ENCODE measurements at regions not wholly inside any gene's neighbourhood (a gene's known extent, or its start where the extent isn't known, plus 50 kb on each side); places are given as distances from the start of the nearest gene placed in this dataset.

DNA sequence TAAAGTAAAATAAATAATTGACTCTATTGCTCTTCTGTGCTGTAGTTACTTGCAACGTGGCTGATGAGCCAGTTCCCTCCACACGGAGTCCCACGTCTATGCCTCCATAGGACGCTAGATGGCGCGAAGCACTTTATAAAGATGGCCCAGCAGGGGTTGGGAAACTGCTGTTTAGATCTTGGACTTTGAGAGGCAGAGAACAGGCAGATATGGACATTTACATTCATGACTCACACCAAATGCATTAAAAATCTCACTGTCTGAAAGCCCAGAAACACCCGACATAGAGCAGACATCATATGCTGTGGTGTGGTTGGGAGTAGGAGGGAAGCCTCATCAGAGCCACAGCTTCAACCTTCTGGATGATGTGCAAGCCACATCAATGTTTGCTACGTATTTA is 643.1 kb upstream of the ARGLU1 start:
- no peaks in the 10 kb centered on the region for H3K4me1 Mint-ChIP-seq (ENCODE audit: low read depth)
- no peaks in the 10 kb centered on the region for H3K9me3 Mint-ChIP-seq
- no peak overlapping the region for H3K27ac Mint-ChIP-seq
- H3K4me3 Mint-ChIP-seq: no peak overlapping the region
- no peaks in the 10 kb centered on the region for H3K36me3 Mint-ChIP-seq (ENCODE audit: low read depth)
- no peaks in the 10 kb centered on the region for H3K27me3 Mint-ChIP-seq (ENCODE audit: low read depth)

DNA sequence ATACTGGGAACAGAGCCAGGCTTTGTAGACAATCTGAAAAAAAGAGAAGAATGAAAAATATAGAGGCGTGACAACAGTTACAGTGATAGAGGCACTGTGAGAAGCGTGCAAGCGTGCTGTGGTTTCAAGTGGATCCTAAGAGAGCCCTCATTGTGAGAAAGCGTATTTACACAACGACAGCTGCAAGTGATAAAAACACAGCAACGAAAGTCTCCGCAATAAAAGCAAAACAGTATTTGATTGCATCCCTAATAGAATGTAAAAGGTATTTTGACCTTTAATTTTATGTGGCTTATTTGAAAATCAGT is 642.7 kb upstream of the ARGLU1 start:
- no peaks in the 10 kb centered on the region for H3K36me3 Mint-ChIP-seq (ENCODE audit: low read depth)
- H3K4me3 Mint-ChIP-seq: no peak overlapping the region
- no peaks in the 10 kb centered on the region for H3K9me3 Mint-ChIP-seq
- no peaks in the 10 kb centered on the region for H3K4me1 Mint-ChIP-seq (ENCODE audit: low read depth)
- no peaks in the 10 kb centered on the region for H3K27me3 Mint-ChIP-seq (ENCODE audit: low read depth)
- no peak overlapping the region for H3K27ac Mint-ChIP-seq

DNA sequence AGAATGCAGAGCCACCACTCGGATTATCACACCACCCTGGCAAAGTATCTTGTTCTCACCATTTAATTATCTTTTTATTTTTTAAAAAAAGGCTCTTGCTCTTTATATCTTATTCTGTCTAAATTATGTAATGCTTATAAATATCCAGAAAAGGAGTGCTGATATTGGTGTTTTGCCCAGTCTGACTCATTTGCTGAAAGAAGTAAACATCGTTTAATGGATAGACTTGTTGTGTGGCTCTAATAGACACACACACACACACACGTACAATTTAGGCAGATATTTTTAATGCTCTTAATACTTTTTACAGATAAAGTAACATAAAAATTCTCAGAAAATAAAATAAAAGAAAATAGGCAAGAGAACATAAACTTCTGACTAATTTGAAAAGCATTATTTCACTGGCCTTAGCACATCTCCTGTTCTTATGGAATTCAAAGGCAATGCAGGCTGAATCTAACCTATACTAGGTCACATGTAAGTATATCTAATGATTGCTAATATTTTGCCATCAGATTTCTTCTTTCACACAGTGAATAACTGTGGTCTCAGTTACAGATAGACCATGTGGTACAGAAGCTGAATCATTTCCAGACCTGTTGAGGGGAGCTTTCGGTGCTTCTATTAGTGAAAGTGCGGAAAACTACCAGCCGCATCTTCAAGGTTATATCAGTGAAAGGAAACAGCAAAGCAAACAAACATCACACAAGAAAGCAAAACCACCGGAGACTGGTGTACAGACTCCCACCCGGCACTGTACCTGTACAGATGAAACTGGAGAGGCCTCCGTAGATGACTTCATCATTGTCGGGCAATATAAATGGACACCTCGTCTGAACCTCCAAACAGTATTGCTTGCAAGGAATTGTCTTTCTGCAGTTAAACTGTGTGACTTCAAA is 642.1 kb upstream of the ARGLU1 start:
- no peaks in the 10 kb centered on the region for H3K9me3 Mint-ChIP-seq
- H3K27me3 Mint-ChIP-seq (ENCODE audit: low read depth): no peaks in the 10 kb centered on the region
- H3K4me3 Mint-ChIP-seq: no peak overlapping the region
- no peak overlapping the region for H3K27ac Mint-ChIP-seq
- H3K36me3 Mint-ChIP-seq (ENCODE audit: low read depth): no peaks in the 10 kb centered on the region
- H3K4me1 Mint-ChIP-seq (ENCODE audit: low read depth): peaks cover 3% of the 10 kb centered on the region

DNA sequence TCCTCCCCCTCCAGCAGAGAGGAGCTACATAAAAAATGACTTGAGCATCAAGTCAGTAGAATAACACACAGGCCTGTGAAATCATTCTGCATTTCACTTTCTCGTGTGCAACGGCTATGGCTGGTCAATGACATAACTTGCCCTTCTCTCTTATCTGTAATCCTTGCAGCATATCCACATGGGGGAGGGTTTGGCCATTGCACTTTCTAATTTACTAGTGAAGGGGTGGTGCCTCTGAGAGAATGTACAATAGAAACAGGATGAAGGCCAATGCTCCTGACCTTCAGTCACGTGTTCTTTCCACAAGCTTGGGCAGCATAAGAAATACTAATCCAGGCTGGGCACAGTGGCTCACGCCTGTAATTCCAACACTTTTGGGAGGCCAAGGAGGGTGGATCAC is 641.0 kb upstream of the ARGLU1 start:
- H3K4me3 Mint-ChIP-seq: no peak overlapping the region
- no peaks in the 10 kb centered on the region for H3K9me3 Mint-ChIP-seq
- no peaks in the 10 kb centered on the region for H3K36me3 Mint-ChIP-seq (ENCODE audit: low read depth)
- peaks cover 3% of the 10 kb centered on the region for H3K4me1 Mint-ChIP-seq (ENCODE audit: low read depth)
- H3K27ac Mint-ChIP-seq: no peak overlapping the region
- H3K27me3 Mint-ChIP-seq (ENCODE audit: low read depth): no peaks in the 10 kb centered on the region

DNA sequence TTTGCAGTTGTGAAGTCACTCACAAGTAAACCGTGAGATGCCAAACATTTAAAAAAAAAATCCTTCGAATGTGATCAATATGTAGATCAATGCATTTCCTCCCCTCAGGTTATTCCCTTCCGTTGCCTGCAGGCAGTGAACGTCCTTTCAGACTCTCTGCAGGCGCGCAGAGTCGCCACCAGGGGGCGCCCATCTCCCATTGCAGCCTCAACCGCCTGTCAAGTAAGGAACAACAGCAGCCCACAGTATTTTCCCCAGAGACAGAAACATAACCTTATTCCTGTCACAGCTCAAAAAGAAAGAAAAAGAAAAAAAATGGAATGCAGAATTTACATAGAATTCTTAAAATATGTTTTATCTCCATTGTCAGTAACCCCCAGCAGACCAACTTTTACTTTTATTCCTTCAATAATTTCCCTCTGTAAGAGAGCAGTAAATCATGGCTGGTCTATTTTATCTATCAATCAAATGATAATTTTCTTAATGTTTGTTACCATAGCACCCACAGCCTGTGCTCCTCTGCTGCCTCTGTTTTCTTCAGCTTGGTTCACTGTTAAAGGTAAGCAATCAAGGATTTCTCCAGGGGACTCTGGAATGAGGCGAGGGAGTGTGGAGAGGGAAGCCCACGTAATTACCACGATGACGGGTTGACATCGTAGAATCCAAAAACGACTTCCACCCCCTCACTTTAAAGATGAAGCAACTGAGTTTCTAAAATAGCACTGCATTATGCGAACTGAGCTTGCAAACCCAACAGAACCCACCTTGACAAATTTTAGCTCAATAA is 637.6 kb upstream of the ARGLU1 start:
- H3K36me3 Mint-ChIP-seq (ENCODE audit: low read depth): no peaks in the 10 kb centered on the region
- no peaks in the 10 kb centered on the region for H3K9me3 Mint-ChIP-seq
- no peak overlapping the region for H3K4me3 Mint-ChIP-seq
- H3K27me3 Mint-ChIP-seq (ENCODE audit: low read depth): no peaks in the 10 kb centered on the region
- H3K4me1 Mint-ChIP-seq (ENCODE audit: low read depth): peaks cover 3% of the 10 kb centered on the region
- no peak overlapping the region for H3K27ac Mint-ChIP-seq

DNA sequence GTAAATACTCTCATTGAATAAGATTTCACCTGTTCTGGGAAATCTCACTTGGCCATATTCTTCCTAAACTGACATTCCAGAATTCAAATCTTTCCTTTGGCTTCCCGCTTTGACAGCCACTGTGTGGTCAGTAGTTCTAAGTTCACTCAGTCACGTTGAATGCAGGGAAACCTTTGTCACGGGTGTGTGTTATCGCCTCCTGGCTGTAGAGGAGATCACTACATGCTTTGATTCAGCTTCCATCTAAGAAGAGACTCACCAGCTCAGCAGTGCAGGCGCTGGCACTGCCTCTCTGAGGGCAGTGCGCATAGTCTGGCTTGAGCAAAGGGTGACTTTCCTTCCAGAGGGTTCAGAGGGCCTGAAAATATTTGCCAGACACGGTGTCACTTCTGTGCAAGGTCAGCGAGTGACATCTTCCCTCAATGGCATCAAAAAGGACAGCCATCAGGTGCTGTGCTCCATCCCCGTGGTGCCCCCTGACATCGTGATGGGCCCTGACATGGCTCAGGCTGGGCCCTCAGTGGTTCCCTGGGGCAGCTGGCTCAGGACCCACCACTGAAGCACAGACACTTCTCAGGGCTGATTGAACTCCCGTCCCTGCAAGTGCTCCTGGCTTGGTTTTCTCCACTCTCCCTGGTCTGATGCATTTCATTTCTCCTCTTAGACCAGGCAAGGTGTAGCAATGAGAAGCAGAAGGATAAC is 635.4 kb upstream of the ARGLU1 start:
- Mint-ChIP-seq H3K9me3 (no peaks in the 10 kb centered on the region), H3K27me3 (ENCODE audit: low read depth) (no peaks in the 10 kb centered on the region), H3K4me3 (no peak overlapping the region), H3K36me3 (ENCODE audit: low read depth) (no peaks in the 10 kb centered on the region), H3K4me1 (ENCODE audit: low read depth) (peaks cover 3% of the 10 kb centered on the region), H3K27ac (no peak overlapping the region)

DNA sequence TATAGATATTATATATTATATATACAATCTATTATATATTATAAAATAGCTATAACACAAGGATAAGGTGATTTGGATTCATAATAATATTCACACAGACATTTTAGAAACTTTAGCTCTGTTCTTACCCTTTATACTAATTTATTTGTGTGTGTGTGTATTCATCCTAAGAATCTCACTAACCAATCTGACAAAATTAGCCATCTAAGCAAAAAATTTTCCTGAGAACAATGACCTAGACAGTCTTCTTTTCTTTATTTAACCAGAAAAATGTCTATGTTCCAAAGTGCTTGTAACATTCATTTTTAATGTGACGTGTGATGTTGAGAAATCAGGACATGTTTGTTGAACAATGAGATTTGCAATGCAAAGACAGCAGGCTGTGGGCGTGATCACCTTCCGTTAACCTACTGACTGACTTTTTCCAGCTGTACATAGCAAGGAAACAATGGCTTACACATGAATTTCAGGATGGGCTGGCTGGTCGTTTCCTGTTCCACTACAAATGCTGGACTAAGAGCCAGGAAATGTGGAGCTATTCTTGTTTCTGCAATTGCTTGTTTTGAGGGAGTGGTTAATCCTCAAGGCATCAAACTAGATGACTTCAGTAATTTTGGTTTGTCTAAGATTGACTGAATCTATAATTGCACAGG is 634.6 kb upstream of the ARGLU1 start:
- H3K4me3 Mint-ChIP-seq: no peak overlapping the region
- H3K36me3 Mint-ChIP-seq (ENCODE audit: low read depth): no peaks in the 10 kb centered on the region
- H3K4me1 Mint-ChIP-seq (ENCODE audit: low read depth): peaks cover 3% of the 10 kb centered on the region
- no peak overlapping the region for H3K27ac Mint-ChIP-seq
- no peaks in the 10 kb centered on the region for H3K27me3 Mint-ChIP-seq (ENCODE audit: low read depth)
- no peaks in the 10 kb centered on the region for H3K9me3 Mint-ChIP-seq

DNA sequence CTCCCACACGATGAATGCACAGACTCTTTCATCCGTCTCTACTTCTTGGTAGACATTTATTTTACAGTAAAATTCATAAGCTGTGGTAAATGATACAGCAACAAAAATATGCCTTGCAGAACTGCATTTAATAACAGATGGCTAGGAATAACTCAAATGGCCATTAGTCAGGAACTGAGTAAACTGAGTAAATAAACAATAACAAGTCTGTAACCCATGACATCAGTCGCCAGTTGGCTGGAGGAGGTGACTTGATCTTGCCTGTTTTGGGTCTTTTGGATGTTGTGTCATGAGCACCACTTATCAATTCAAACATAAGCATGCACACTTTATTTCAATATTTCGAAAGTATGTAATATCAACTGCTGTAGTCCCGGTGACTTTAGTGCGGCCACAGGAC is 632.6 kb upstream of the ARGLU1 start:
- H3K4me1 Mint-ChIP-seq (ENCODE audit: low read depth): peaks cover 3% of the 10 kb centered on the region
- H3K4me3 Mint-ChIP-seq: no peak overlapping the region
- no peak overlapping the region for H3K27ac Mint-ChIP-seq
- no peaks in the 10 kb centered on the region for H3K27me3 Mint-ChIP-seq (ENCODE audit: low read depth)
- no peaks in the 10 kb centered on the region for H3K9me3 Mint-ChIP-seq
- H3K36me3 Mint-ChIP-seq (ENCODE audit: low read depth): no peaks in the 10 kb centered on the region

DNA sequence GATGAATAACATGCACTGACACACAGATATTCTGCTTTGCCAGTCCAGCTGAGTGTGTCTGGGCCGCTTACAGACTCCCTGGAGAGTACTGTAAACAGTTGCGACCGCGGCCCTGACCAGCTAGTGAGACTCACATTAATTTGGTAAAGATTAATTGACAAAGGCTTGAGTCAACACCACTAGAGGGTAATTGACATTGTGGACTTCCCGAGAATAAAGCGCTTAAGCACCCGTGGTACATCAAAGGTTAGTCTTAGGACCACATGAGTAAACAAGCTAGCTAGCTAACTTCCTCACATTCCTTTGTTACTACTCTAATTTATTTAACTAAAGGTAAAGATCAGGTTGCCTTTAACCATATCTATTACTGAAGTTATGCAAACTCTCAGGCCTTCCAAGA is 624.4 kb upstream of the ARGLU1 start:
- no peaks in the 10 kb centered on the region for H3K36me3 Mint-ChIP-seq (ENCODE audit: low read depth)
- H3K9me3 Mint-ChIP-seq: no peaks in the 10 kb centered on the region
- no peaks in the 10 kb centered on the region for H3K4me1 Mint-ChIP-seq (ENCODE audit: low read depth)
- no peak overlapping the region for H3K27ac Mint-ChIP-seq
- H3K4me3 Mint-ChIP-seq: no peak overlapping the region
- H3K27me3 Mint-ChIP-seq (ENCODE audit: low read depth): no peaks in the 10 kb centered on the region

DNA sequence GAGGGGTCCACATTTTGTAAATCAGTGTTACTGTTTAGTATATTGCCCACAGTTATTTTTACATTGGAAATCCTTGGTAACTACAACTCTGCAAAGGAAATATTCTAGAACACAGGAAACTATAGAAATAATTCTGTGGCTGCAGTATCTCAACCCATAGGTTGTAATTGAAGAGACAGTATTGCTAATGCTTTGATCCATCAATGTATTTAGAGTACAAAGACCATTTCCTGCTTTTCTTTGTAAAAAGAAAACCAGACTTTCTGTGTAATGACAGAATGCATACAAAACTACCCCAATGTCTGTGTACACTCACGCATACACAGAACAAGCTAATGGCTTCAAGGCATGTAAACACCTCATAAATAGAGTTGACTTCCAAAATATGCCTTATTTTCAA is 622.1 kb upstream of the ARGLU1 start:
- H3K4me1 Mint-ChIP-seq (ENCODE audit: low read depth): no peaks in the 10 kb centered on the region
- H3K4me3 Mint-ChIP-seq: no peak overlapping the region
- no peaks in the 10 kb centered on the region for H3K36me3 Mint-ChIP-seq (ENCODE audit: low read depth)
- no peaks in the 10 kb centered on the region for H3K9me3 Mint-ChIP-seq
- H3K27ac Mint-ChIP-seq: no peak overlapping the region
- no peaks in the 10 kb centered on the region for H3K27me3 Mint-ChIP-seq (ENCODE audit: low read depth)

DNA sequence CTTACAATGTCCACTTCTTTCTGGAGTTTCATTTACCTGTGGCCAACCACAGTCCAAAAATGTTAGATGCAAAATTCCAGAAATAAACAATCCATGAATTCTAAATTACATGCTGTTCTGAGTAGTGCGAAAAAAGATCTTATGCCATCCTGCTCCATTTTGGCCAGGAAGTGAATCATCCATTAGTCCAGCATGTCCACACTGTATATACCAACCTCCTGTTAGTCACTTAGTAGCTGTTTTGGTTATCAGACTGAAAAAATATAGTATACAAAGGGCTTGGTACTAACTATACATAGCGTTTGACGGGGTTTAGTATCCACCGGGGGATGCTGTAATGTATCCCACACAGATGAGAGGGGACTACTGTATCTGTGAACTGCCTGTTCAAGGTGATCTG is 618.0 kb upstream of the ARGLU1 start:
- no peaks in the 10 kb centered on the region for H3K4me1 Mint-ChIP-seq (ENCODE audit: low read depth)
- H3K4me3 Mint-ChIP-seq: no peak overlapping the region
- no peaks in the 10 kb centered on the region for H3K27me3 Mint-ChIP-seq (ENCODE audit: low read depth)
- H3K27ac Mint-ChIP-seq: no peak overlapping the region
- peaks cover 13% of the 10 kb centered on the region for H3K9me3 Mint-ChIP-seq
- no peaks in the 10 kb centered on the region for H3K36me3 Mint-ChIP-seq (ENCODE audit: low read depth)

DNA sequence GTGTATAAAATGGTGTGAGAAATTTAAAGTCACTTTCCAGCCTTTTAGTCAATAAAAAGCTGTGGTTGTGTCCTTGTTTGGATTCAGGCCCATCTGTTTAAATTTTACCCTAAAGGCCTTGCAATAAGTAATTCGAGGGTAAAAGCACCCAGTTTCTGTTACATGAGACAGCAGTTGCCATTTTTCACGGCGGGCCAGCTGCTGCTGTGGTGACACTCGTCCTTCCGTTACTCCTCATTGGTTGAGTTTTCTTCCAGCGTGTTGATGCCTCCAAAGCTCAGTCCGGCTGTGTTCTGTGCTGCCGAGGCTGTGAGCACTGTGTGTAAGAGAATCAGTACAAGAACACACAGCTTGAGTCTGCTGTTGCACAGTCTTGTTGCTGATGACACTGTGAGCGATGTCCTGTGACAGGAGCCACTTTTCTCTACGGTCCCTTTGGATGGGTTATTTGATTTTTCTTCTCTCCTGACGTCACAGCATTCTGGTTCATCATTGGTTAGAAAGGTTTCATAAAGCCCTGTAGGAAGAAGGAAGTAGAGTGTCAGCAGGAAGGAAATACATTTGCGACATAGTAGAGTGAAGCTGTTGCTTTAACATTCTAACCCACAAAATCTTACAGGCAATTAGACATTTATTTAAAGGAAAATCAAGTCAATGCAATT is 602.5 kb upstream of the ARGLU1 start:
- no peaks in the 10 kb centered on the region for H3K4me1 Mint-ChIP-seq (ENCODE audit: low read depth)
- H3K36me3 Mint-ChIP-seq (ENCODE audit: low read depth): no peaks in the 10 kb centered on the region
- no peak overlapping the region for H3K4me3 Mint-ChIP-seq
- H3K27ac Mint-ChIP-seq: no peak overlapping the region
- peaks cover 11% of the 10 kb centered on the region for H3K9me3 Mint-ChIP-seq
- H3K27me3 Mint-ChIP-seq (ENCODE audit: low read depth): no peaks in the 10 kb centered on the region

DNA sequence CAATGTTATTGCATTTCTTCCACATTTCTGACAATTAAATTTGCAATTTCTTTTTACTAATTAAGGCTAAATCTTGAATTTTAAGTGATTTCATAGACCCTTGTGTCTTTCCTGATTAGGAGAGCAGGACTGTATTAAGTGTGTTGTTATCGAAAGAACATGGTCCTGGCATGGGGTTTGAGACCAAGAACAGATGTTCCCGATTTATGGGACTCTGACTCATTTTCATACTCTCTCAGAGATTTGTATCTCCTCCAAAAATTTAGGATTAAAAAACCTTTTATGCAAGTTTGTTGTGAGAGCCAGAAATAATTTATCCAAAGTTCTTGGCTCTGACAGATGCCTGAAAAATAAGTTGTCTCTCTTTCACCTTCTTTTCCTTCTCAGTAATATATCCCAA is 589.3 kb upstream of the ARGLU1 start:
- Mint-ChIP-seq H3K9me3 (no peaks in the 10 kb centered on the region), H3K4me1 (ENCODE audit: low read depth) (no peaks in the 10 kb centered on the region), H3K36me3 (ENCODE audit: low read depth) (no peaks in the 10 kb centered on the region), H3K27me3 (ENCODE audit: low read depth) (no peaks in the 10 kb centered on the region), H3K27ac (no peak overlapping the region), H3K4me3 (no peak overlapping the region)

DNA sequence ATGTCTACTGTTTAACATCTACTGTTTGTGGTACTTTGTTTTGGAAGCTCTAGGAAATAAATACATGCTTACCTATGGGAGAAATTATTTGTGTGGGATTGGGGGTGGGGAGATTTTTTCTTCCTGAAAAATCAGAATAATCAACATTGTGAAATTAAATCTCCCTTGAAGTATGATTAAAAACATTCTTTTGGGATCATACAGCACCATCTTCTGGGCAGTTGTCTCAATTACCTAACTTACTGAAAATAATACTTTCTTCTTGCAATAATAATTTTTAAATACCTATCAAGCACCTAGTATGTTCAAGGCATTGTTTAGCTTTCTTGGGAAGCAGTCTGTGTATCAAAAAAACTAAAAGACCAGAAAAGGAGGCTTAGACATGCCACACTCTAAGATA is 576.5 kb upstream of the ARGLU1 start:
- no peaks in the 10 kb centered on the region for H3K9me3 Mint-ChIP-seq
- no peaks in the 10 kb centered on the region for H3K36me3 Mint-ChIP-seq (ENCODE audit: low read depth)
- no peak overlapping the region for H3K4me3 Mint-ChIP-seq
- H3K27me3 Mint-ChIP-seq (ENCODE audit: low read depth): no peaks in the 10 kb centered on the region
- H3K27ac Mint-ChIP-seq: no peak overlapping the region
- H3K4me1 Mint-ChIP-seq (ENCODE audit: low read depth): no peaks in the 10 kb centered on the region

Measured in T-helper 1 cell treated with Interleukin-12 subunit alpha and Interleukin-12 subunit beta and Interleukin-4 antibody, amounts not matched to agents 30 μg/mL and 1 μg/mL, for 36 hours (primary cell).